Adrenal gland (tissue), 5 donors: ENCODE measurements at regions not wholly inside any gene's neighbourhood (a gene's known extent, or its start where the extent isn't known, plus 50 kb on each side); places are given as distances from the start of the nearest gene placed in this dataset.

ENCODE experiments used
- POLR2A ChIP-seq, 2 donors: fragments of 450-650 bp; IDR thresholded peaks; one replicate each; pipeline ENCODE4 v1.6.1; 2017; ENCODE audit warnings: antibody characterized with exemption in 2 of 2, mild to moderate bottlenecking in 2 of 2, moderate library complexity in 1 of 2
- TF ChIP-seq, protein P1 (sequence below), 6 experiments: fragments of 450-650 bp in 4 of 6; fragments of 200-600 bp in 2 of 6; sonication (generic) in 1 of 6; IDR thresholded peaks; 1 replicate in 5 of 6; 2 replicates in 1 of 6; pipeline versions ENCODE4 v1.5.1 to v1.8.0; 2016 to 2021; ENCODE audit warnings: antibody characterized with exemption in 6 of 6, mild to moderate bottlenecking in 2 of 6, moderate library complexity in 1 of 6
- donor health status: DM: no; HTN: no; CAD: no.

- TF ChIP-seq, protein P1, sequence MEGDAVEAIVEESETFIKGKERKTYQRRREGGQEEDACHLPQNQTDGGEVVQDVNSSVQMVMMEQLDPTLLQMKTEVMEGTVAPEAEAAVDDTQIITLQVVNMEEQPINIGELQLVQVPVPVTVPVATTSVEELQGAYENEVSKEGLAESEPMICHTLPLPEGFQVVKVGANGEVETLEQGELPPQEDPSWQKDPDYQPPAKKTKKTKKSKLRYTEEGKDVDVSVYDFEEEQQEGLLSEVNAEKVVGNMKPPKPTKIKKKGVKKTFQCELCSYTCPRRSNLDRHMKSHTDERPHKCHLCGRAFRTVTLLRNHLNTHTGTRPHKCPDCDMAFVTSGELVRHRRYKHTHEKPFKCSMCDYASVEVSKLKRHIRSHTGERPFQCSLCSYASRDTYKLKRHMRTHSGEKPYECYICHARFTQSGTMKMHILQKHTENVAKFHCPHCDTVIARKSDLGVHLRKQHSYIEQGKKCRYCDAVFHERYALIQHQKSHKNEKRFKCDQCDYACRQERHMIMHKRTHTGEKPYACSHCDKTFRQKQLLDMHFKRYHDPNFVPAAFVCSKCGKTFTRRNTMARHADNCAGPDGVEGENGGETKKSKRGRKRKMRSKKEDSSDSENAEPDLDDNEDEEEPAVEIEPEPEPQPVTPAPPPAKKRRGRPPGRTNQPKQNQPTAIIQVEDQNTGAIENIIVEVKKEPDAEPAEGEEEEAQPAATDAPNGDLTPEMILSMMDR (IDR thresholded peaks at IDR 0.05): no peak
- no peak for TF ChIP-seq POLR2A (IDR thresholded peaks at IDR 0.05)
Measured at GRCh38 chr2:66174491-66174890, 260.4 kb upstream of the MEIS1 start.
